ENCODE measurements at regions not wholly inside any gene's neighbourhood (a gene's known extent, or its start where the extent isn't known, plus 50 kb on each side); places are given as distances from the start of the nearest gene placed in this dataset.

DNA sequence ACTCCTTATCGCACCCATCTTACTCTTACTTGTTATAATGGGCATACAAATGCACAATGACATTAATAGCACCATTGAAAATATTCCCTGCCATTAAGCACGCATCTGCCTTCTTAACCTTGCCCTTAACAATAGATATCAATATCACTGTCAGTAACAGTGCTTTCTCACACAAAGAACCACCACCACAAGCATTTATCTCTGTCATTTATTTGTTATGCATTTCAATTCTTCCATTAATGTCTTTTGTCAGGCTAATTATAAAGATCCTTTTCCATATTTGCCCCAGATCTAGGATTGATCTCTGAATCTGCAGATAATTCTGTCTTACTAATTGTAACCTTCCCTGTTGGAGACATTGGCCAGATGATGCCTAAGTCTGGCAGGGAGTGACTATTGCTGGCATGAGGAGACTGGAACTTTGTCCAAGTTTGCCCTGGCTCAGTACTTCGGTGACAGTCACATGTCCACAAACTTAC, 419.6 kb upstream of the TGFBR2 start:
- TF ChIP-seq, protein P1, sequence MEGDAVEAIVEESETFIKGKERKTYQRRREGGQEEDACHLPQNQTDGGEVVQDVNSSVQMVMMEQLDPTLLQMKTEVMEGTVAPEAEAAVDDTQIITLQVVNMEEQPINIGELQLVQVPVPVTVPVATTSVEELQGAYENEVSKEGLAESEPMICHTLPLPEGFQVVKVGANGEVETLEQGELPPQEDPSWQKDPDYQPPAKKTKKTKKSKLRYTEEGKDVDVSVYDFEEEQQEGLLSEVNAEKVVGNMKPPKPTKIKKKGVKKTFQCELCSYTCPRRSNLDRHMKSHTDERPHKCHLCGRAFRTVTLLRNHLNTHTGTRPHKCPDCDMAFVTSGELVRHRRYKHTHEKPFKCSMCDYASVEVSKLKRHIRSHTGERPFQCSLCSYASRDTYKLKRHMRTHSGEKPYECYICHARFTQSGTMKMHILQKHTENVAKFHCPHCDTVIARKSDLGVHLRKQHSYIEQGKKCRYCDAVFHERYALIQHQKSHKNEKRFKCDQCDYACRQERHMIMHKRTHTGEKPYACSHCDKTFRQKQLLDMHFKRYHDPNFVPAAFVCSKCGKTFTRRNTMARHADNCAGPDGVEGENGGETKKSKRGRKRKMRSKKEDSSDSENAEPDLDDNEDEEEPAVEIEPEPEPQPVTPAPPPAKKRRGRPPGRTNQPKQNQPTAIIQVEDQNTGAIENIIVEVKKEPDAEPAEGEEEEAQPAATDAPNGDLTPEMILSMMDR (IDR thresholded peaks at IDR 0.05), result no peak
- TF ChIP-seq ZFX (IDR thresholded peaks at IDR 0.05; ENCODE audit: borderline replicate concordance), result no peak

All from 22Rv1 (cell line).